Fibroblast of peridontal ligament (primary cell): ENCODE measurements at regions not wholly inside any gene's neighbourhood (a gene's known extent, or its start where the extent isn't known, plus 50 kb on each side); places are given as distances from the start of the nearest gene placed in this dataset.
A peak's percentile ranks its signal among the peaks of the same experiment; 100 is the strongest.

Experiments
- DNase-seq: peaks from one replicate; pipeline ENCODE4 v3.0.0-alpha.2; 2010; ENCODE audit errors: extremely low read depth

DNA sequence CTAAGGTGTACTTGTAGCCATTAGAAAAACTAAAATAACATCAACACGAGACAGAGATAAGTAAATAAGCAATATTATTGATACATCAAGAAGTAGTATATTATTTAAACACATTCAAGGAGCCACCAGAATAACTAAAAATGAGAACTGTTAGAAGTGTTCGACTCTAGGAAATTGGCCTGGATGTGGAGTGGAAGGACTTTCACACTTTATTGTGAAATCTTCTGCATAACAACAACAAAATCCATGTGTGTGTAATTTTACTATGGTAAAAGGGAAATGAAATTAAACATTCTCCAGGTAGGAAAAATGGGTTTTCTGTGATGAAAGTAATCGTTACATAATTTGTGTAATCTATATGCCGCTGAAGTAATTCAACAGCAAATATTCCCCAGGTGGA, 96.3 kb upstream of the RNF152 start:
- no peak for DNase-seq

DNA sequence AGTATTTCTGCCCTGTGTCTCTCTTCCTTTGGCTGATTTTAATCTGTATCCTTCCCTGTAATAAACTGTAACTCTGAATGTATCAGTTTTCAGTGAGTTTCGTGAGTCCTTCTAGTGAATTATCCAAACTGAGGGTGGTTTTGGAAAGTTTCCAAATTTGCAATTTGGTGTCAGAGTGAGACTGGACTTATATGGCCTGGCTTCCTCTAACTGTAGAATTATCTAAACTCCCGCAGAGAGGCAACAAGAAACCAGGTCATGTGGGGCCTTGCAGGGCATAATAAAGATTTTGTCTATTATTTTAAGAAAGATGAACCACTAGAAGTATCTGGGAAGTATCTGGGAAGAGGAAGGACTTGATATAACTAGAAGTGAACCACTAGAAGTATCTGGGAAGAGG, 95.3 kb upstream of the RNF152 start:
- peak; percentile 77 for DNase-seq

DNA sequence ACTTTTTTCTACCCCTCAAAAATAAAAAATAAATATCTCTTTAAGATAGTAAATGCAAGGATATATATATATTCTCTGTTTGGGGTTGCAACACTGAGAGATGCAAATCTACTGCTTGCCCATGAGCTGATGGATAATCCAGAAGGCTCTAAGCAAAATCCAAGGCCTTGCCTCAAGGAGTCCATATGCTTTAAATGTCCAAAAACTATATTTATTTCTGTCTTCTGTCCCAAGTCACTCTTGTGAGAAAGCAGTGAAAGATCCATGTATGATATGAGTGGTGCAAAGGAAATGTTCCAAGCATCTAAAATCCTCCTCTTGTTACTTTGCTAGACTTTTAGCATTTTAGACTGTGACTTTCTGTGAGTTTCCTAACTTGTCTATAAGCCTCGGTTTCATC, 92.9 kb upstream of the RNF152 start:
- no peak for DNase-seq

DNA sequence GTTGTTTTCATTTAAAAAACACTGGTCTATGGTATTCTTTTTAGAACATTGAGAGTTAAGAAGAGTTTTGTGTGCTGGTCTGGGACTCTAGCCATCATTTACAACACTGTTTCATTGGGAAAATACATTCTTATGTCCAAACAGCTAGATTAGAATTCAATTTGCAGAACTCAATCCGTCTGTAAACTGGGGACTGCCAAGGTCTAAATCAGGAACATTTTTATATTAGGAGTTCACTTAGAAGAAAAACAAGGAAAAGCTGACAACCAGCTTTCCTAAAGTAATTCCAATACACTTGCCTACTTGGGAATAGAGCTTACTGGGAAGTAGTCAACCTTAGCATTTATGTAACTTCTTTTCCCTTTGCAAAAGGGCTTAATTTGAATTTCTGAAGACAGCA, 91.5 kb upstream of the RNF152 start:
- DNase-seq = peak; percentile 78

DNA sequence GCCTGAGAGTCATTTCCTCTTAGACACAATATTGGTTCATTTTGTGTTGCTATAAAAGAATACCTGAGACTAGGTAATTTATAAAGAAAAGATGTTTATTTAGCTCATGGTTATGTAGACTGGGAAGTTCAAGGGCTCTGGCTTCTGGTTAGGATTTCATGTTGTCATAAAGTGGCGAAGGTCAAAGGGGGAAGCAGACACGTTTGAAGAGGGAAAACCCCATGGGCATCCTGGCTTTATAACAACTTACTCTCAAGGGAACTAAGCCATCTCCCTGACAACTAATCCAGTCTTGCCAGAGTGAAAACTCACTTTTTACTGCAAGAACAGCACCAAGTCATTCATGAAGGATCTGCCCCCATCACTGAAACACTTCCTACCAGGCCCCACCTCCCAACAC, 89.7 kb upstream of the RNF152 start:
- DNase-seq = no peak

DNA sequence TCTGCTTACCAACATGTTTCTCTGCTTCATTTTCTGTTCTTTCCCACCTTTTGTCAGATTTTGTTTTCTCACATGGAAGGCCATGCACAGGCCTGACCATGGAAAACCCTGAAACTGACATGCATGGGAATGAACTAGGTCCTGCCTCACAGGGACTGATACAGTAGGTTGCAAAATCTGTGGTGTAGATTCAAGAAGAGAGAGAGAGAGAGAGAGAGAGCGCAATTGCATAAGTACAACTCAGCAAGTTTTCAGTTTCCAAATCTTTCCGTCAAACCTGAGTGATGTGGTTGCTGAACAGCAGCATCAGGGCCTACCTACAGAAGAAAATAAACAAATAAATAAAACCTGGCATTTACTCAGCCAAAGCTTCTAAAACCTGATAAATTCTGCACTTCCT, 87.5 kb upstream of the RNF152 start:
- DNase-seq = peak; percentile 78

DNA sequence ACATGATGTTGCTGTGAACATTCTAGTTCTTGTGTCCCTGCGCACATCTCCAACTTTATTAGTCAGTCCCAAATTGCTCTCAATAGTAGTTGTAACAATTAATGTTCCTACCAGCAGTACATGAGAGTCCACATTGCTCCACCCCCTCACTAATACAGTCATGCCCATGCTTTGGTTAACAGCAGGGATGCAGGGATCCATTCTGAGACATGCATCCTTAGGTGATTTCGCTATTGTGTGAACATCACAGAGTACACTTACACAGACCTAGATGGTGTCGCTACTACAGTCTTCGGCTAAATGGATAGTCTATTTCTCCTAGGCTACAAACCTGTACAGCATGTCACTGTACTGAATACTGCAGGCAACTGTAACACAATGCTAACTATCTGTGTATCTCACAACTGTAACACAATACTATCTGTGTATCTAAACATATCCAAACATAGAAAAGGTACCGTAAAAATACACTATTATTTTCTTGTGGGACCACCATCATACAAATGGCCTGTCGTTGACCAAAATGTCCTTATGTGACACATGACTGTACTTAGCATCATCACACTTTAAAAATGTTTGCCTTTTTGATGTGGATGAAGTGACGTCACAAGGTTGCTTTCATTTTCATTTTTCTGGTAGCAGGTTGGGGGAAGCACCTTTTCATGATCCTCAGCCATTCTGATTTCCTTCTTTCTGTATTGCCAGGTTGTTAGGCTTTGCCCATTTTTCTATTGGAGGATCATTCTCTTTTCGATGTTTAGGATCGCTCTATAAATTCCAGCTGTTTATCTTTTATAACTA, 82.9 kb upstream of the RNF152 start:
- DNase-seq = no peak

DNA sequence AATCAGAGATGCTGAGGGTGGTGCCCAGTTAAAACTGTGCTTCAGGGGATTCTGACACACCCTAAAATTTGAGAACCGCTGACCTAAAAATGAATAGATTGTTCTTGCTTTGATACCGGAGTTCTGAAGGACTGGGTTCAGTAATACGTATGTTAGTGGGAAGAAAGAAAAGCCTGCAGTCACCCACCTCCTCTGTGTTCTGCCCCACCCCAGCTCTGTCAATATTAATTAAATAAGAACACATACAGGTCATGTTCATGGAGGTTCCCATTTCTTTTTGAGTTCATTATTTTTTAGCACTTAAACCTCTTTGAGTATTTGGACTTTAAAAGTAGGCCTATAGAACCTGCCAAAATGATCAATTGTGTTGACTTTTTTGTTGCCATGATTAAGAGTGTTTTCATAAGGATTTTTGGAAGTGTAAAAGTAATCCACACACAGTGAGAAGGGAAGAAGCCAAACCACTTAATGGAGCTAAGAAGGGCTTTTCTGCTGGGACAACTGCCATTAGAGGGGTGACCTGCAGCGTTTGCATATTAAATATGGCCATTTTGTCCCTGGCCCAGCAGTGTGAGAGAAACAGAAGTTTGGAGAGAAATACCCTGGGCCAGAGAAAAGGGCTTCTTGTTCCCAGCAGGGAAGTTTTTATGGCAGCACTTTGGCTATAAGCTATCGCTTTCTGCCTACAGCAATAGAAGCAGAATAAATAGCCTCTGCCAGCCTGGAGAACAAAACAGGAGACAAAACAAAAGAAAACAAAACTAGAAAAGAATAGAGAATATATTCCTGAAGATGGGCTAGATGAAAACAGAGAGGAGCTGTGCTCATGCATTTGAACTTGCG, 80.7 kb upstream of the RNF152 start:
- no peak for DNase-seq

DNA sequence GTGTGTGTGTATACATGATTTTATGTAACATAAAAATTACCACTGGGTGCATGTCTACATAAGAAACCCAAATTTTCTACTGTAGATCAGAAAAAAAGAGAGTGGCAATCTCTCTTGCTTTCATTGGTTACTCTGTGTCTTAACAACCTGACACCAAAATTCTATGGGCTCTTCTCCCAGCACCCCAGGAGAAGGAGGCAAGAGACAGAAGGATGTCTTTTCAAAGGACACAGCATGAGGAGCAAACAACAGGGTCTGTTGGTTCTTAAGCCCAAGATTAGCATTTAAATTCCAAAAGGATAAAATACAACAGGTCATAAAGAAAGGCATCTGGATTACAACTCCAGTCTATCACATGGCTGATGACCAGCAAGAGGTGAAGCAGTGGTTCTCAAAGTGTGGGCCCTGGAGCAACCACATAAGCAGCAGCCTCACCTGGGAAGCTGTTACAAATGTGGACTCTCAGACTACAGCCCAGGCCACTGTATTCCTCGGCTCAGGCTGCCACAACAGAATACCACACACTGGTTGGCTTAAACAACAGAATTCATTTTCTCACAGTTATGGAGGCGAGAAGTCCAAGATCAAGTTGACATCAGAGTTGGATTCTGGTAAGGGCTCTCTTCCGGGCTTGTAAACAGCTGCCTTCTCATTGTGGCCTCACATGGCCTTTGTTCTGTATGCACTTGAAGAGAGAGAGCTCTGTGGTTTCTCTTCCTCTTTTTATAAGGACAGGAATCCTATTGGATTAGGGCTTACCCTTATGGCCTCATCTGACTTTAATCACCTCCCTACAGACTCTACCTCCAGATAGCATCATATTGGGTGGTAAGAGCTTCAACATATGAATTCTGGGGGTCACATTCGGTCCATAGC, 79.8 kb upstream of the RNF152 start:
- DNase-seq = no peak

DNA sequence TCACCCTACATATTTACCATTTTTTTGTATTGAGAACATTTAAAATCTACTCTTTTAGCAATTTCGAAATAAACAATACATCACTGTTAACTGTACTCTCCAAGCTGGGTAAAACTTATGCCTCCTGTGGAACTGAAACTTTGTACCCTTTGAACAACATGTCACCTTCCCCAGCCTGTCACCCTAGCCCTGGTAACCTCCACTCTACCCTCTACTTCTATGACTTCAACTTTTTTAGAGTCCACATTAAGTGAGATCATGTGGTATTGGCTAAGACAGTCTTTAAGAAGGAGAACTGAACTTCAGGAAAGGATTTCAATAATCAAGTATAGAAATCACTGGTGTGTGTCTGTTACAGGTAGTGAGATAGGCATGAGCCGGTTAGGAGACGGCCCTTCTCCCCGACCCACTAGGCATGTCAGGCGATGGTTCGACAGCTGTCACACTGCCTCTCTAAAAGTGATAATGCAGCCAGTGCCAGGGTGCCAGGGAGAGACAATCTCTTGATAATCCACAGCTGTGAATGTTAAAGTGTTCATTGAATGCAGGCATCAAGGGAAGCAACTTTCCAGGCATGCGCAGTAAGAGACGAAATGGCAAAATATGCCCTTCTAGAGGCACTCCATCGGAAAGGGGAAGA, 74.6 kb upstream of the RNF152 start:
- DNase-seq = no peak

DNA sequence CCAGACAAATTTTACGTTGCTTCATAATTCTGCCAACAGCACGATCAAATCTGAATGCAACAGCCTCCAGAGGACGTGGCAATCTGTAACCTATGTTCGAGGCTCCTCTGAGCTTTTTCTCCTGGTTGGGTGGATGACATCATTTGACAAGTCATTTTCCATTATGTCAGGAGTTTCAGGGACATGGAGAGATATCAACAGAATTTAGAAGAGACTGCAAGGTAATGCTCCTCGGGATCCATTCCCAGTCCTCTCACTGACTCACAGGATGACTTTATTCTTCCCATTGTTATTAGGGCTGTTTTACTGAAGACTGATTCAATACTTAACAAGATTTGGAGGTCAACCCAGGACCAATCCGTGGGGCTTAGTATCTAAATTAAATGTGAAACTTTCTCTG, 72.5 kb upstream of the RNF152 start:
- DNase-seq = no peak

DNA sequence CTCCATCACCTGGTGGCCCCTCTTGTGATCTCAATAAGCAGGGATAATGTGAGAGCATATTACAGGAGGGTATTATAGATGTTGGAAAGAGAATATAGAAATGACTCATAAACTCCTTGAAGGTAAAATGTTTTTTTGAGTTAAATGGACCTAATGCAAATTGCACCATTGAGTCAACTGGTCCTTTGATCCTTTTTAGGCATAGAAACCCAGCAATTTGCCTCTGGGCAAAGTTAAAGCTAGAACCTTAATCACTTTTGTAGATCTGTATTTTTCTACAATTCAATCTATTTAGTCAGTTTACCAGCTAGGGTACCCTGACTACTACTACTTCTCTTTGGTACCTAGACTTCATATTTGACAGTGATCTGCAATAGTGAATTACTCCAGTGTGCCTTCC, 71.8 kb upstream of the RNF152 start:
- no peak for DNase-seq

DNA sequence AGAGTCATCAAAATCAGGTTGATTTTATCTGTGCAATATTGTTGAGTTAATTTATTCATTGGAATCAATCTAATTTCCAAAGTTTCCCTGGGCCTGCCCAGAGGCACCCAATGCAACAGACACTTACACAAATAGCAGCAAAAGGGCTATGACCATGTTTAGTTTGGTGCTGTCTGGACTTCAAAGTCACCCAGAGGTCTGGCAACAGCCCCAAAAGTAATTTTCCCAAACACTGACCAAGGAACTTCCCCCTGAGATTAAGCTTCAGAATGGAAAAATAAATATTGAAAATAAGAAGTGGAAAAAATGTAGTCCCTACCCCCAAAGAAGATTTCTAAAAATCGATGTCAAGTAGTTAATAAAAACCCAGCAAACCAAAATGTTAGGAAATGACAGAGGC, 70.9 kb upstream of the RNF152 start:
- DNase-seq = no peak

DNA sequence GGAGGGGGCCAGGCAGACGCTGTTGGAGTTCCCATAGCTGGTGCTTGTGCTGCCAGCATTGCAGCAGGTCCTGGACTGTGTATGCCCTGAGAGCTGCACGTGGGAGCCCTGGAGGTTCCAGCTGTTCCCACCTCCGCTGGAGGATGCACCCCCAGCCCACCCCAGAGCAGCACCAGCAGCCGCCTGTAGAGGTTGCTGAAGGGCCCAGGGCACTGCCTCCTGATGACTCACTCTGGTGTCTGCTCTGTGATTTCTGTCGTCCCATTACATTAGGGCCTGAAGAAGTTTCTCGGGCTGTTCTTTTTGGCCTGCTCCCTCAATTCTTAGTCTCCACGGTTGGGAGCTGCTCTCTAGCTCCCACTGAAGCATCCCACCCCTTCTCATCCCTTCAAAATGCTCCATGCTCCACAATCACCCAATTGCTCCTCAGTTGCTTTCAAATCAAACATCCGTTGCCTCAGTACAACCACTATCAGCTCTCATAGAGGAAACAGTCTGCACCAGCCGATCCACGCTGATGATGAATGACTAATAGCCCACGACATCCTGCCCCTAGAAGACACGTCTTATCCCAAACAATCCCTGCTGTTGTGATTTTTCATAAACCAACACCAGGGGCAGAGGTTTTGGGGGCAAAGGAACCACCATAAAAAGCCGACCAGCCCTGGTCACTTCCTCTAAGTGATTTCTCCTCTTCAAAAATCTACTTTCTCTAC, 65.2 kb upstream of the RNF152 start:
- DNase-seq = no peak

DNA sequence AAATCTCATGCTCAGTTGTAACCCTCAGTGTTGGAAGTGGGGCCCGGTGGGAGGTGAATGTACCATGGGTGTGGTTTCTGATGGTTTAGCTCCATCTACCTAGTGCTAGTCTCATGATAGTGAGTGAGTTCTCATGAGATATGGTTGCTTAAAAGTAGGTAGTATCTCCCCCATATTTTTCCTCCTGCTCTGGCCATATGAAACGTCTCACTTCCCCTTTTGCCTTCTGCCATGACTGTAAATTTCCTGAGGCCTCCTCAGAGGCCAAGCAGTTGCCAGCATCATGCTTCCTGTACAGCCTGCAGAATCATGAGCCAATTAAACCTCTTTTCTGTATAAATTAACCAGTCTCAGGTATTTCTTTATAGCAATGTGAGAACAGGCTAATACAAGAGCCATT, 62.8 kb upstream of the RNF152 start:
- DNase-seq = no peak

DNA sequence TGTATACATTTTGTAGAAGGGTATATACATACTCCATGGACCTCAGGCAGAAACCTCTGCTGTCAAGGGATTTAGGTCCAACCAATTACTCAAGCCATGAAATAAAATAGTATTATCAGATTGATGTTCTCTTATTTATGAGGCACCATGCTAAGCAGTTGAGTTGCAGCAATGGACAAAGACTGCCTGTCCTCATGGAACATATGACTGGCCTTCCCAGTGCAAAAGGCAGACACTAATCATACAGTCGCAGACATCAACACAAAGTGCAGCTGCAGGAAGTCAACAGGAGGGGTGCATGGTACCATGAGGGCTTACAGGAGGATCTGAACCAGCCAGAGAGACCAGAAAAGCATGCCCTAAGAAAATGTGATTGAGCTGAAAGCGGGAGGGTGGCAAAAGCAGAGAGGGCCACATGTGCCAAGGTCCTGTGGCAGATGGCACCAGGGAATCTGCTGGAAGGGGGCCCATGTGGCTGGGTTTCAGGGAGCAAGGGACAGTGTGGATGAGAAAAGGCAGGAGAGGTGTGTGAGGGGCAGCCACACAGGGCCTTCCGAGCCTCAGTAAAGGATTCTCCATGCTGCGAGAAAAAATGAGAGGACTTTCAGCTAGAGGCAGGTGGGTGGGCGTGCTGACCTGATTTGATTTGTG, 61.4 kb upstream of the RNF152 start:
- no peak for DNase-seq

DNA sequence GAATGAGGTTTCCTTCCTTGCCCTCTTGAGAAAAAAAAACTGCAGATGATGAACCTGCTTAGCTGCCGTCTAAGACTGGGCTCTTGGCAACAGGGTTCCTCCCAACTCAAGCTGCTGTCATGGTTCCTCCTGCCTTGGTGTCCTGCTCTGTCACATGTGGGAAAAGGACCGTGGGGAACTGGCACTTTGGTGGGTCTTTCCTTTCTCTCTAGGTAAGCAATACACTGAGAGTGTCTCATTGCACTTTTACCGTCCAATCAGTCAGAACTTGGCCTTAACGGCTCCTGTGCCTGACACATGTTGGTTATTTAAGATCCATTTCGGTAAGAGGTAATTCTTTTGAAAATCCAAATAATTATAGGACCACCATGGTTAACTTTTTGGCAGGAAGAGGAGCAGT, 60.8 kb upstream of the RNF152 start:
- DNase-seq = no peak

DNA sequence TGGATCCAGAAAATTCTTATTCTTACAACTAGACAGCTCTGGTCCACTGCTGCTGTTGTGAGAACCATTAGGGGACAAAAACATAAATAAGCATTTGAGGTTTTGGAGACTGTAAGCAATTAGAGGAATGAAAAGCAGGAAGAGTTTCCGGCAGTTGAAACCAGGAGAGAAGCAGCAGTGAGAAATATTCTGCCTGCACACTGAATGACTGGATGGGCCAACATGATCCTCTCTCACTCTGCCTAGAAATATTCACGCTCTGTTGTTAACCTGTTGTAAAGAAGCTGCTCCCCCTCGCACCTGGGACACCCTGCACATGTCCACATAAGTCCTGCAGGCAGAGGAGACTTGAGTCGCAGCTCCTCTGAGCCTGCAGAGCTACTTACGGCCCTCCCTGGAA, 60.4 kb upstream of the RNF152 start:
- DNase-seq = peak; percentile 55

DNA sequence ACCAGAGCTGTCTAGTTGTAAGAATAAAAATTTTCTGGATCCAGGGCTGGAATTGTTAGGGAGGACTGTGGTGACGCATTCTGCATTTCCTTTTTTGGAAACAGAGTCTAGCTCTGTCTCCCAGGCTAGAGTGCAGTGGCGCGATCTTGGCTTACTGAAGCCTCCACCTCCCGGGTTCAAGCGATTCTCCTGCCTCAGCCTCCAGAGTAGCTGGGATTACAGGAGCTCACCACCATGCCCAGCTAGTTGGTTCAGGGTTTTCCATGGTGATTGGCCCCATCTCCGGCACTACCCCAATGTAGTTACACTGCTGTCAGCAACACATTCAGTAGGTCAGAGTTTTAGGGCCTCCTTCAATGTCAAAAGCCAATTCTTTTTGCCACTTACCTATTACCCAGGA, 58.6 kb upstream of the RNF152 start:
- no peak for DNase-seq

DNA sequence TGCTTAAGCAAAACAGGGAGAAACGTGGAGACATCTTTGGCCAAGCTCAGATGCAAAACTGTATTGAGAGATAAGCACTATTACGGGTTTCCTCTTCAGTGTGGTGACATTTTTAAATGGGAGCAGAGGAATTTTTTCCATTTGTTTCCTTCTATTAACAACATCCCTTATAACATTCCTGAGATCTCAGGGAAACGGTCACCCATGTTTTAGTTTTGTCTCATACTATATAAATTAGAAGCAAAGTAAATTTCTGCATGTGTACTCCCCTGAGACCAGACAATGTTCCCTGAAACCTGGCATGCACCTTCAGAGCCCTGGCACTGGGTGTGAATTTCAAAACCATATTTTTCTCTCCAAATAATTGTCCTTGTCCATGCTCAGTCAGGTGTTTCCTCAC, 57.6 kb upstream of the RNF152 start:
- no peak for DNase-seq

DNA sequence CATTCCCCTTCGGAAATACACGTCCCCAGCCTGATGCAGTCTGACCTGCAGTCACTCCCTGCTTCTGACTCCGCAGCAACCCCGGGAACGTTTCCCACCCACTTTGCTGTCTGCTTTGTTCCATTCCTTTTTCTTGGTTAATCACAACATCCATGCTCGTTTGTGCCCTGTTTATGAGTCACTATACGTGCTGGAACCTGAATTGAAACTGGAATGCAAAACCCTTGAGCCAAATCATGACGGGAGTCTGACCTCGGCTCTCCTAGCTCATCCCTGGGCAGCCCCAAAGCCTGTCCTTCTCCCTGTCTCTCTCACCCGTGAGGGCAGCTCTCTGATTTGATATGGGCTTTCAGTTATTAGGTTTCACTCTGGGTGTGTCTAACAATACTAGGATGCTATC, 57.1 kb upstream of the RNF152 start:
- peak; percentile 52 for DNase-seq
